ENCODE measurements at regions not wholly inside any gene's neighbourhood (a gene's known extent, or its start where the extent isn't known, plus 50 kb on each side); places are given as distances from the start of the nearest gene placed in this dataset.

DNA sequence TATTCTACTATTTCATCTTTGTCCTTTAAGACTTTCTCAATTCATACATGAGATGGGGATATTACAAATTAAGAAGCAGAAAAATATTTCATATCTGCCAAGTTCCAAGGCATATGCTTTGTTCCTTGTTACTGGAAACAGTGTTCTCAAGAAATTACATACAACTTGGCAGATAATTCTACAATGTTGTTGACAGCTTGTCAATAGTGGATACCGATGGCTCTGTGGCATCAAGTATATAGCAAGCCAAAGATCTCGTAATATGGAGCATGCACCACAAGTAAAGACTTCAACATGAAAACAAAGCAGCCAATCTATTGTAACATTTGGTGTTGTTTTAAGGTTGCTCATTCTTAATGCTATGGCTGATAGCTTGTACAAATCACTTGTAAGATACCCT lies 598.2 kb upstream of the KLHL29 start:
- TF ChIP-seq CTCF (IDR thresholded peaks at IDR 0.05) (no peak), ATF2 (CRISPR knock-in tag; IDR thresholded peaks at IDR 0.05; ENCODE audit: borderline replicate concordance, low read depth) (no peak)
- TF ChIP-seq, protein P1, sequence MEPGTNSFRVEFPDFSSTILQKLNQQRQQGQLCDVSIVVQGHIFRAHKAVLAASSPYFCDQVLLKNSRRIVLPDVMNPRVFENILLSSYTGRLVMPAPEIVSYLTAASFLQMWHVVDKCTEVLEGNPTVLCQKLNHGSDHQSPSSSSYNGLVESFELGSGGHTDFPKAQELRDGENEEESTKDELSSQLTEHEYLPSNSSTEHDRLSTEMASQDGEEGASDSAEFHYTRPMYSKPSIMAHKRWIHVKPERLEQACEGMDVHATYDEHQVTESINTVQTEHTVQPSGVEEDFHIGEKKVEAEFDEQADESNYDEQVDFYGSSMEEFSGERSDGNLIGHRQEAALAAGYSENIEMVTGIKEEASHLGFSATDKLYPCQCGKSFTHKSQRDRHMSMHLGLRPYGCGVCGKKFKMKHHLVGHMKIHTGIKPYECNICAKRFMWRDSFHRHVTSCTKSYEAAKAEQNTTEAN (CRISPR knock-in tag; IDR thresholded peaks at IDR 0.05) = no peak

Measured in WTC11 (cell line).